PC-9 (cell line): ENCODE measurements at regions not wholly inside any gene's neighbourhood (a gene's known extent, or its start where the extent isn't known, plus 50 kb on each side); places are given as distances from the start of the nearest gene placed in this dataset.

Source experiments
- BruUV-seq: library from RNA; stranded (reverse); fragments of 400-500 nt; replicated peaks from 2 replicates; lab custom pipeline; 2021; lab: Mats Ljungman, UMichigan
- CTCF ChIA-PET: fragments of 300-600 bp; sonication (Branson Sonifier 250); formaldehyde crosslinking; loops from one replicate; lab custom pipeline; 2022; ENCODE audit warnings: antibody characterized with exemption; lab: Charles Lee
- POLR2A ChIA-PET: fragments of 300-600 bp; sonication (Branson Sonifier 250); formaldehyde crosslinking; loops from one replicate; lab custom pipeline; 2022; ENCODE audit warnings: antibody characterized with exemption; ENCODE audit not compliant: unreplicated experiment; lab: Charles Lee
- DNase-seq, 2 experiments: peaks; one replicate each; pipeline versions ENCODE4 v3.0.0 to v3.0.0-alpha.2; 2015 to 2022; ENCODE audit warnings: mixed read lengths in 1 of 2
- H2AFZ ChIP-seq: fragments of 200-600 bp; sonication (generic); 2 replicates; pipeline ENCODE4 v1.8.1; 2017; ENCODE audit warnings: antibody characterized with exemption
- H3F3A ChIP-seq: fragments of 200-600 bp; sonication (generic); 2 replicates; pipeline ENCODE4 v1.8.1; 2017; ENCODE audit warnings: antibody characterized with exemption, mild to moderate bottlenecking, low read depth; ENCODE audit not compliant: insufficient read depth
- H3K27ac ChIP-seq: fragments of 200-600 bp; sonication (generic); 2 replicates; pipeline ENCODE4 v1.6.1; 2016; ENCODE audit warnings: mixed run types
- H3K27me3 ChIP-seq: fragments of 200-600 bp; sonication (generic); 2 replicates; pipeline ENCODE4 v1.6.1; 2016; ENCODE audit warnings: low read depth, mixed run types; ENCODE audit not compliant: insufficient read depth
- H3K36me3 ChIP-seq: fragments of 200-600 bp; sonication (generic); 2 replicates; pipeline ENCODE4 v1.6.1; 2016; ENCODE audit warnings: low read depth, mixed run types
- H3K4me1 ChIP-seq: fragments of 200-600 bp; sonication (generic); replicated peaks from 2 replicates; pipeline ENCODE4 v1.6.1; 2016; ENCODE audit warnings: mixed run types; ENCODE audit not compliant: insufficient read depth
- H3K4me2 ChIP-seq: fragments of 200-600 bp; sonication (generic); 2 replicates; pipeline ENCODE4 v1.6.1; 2017; ENCODE audit warnings: mixed run types
- H3K4me3 ChIP-seq: fragments of 200-600 bp; sonication (generic); 2 replicates; pipeline ENCODE4 v1.6.1; 2016; ENCODE audit warnings: mixed run types
- H3K79me2 ChIP-seq: fragments of 200-600 bp; sonication (generic); 2 replicates; pipeline ENCODE4 v1.6.1; 2017; ENCODE audit warnings: low read depth, mixed run types
- H3K9me2 ChIP-seq: fragments of 200-600 bp; sonication (generic); 2 replicates; pipeline ENCODE4 v1.8.1; 2017; ENCODE audit warnings: mild to moderate bottlenecking; ENCODE audit not compliant: insufficient read depth
- H3K9me3 ChIP-seq: fragments of 200-600 bp; sonication (generic); 2 replicates; pipeline ENCODE4 v1.8.1; 2016; ENCODE audit warnings: low read depth; ENCODE audit not compliant: insufficient read depth
- H4K20me1 ChIP-seq: fragments of 200-600 bp; sonication (generic); 2 replicates; pipeline ENCODE4 v1.8.1; 2017; ENCODE audit not compliant: insufficient read depth
- EZH2 ChIP-seq: fragments of 200-600 bp; sonication (generic); IDR thresholded peaks from 2 replicates; pipeline ENCODE4 v1.8.0; 2017; ENCODE audit warnings: antibody characterized with exemption, low read depth
- intact Hi-C: fragments of 100-400 bp; cut with micrococcal nuclease; formaldehyde crosslinking; loops from one replicate; pipeline ENCODE4 v1.10.0; 2022; ENCODE audit not compliant: unreplicated experiment
- TF ChIP-seq, protein P1 (sequence below): fragments of 200-600 bp; sonication (generic); conservative IDR thresholded peaks from 2 replicates; pipeline ENCODE4 v1.6.1; 2017; ENCODE audit warnings: mixed run types, antibody characterized with exemption, mild to moderate bottlenecking, moderate library complexity

DNA sequence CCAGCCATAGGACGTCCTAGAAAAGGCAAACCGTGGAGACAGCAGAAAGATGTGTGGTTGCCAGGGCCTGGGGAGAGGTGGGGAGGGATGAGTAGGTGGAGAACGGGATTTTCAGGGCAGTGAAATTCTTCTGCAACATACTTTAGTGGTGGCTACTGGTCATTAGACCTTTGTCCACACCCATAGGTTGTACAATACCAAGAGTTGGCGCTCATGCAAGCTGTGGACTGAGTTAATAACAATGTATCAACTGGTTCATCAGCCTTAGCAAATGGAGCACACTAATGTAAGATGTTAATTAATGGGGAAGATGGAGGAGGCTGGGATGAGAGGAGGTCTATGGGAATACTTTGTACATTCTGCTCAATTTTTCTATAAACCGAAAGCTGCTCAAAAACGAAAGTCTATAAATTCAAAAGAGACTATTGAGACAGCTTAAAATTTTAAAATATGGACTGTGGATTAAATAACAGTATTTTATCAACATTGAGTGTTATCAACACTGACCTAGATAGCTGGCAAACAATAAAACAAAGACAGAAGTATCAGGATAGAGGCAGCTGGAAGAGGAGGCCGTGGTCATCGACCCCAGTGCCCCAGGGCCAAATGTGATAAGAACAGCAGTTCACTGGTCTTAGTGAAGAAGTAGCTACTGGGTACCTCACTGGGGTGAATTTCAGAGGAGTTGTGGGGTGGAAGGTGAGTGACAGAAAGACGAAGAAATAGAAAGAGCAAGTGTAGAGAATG, 90.9 kb downstream of the SYNE3 start:
- H3K9me2 ChIP-seq = no peaks in the 10 kb centered on the region
- CTCF ChIA-PET = no interaction called here
- H3F3A ChIP-seq = no peaks in the 10 kb centered on the region
- POLR2A ChIA-PET = no interaction called here
- no peak for DNase-seq
- H3K4me1 ChIP-seq = no peaks in the 10 kb centered on the region
- intact Hi-C loops = no loop called here
- H3K36me3 ChIP-seq = no peaks in the 10 kb centered on the region
- H4K20me1 ChIP-seq = no peaks in the 10 kb centered on the region
- TF ChIP-seq, protein P1, sequence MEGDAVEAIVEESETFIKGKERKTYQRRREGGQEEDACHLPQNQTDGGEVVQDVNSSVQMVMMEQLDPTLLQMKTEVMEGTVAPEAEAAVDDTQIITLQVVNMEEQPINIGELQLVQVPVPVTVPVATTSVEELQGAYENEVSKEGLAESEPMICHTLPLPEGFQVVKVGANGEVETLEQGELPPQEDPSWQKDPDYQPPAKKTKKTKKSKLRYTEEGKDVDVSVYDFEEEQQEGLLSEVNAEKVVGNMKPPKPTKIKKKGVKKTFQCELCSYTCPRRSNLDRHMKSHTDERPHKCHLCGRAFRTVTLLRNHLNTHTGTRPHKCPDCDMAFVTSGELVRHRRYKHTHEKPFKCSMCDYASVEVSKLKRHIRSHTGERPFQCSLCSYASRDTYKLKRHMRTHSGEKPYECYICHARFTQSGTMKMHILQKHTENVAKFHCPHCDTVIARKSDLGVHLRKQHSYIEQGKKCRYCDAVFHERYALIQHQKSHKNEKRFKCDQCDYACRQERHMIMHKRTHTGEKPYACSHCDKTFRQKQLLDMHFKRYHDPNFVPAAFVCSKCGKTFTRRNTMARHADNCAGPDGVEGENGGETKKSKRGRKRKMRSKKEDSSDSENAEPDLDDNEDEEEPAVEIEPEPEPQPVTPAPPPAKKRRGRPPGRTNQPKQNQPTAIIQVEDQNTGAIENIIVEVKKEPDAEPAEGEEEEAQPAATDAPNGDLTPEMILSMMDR = no peak
- no peak for TF ChIP-seq EZH2
- no peak overlapping the region for H3K4me2 ChIP-seq
- H3K4me3 ChIP-seq = no peak overlapping the region
- H3K27me3 ChIP-seq = no peaks in the 10 kb centered on the region
- no peak overlapping the region for H2AFZ ChIP-seq
- no peaks in the 10 kb centered on the region for H3K9me3 ChIP-seq
- no peak overlapping the region for H3K27ac ChIP-seq
- H3K79me2 ChIP-seq = no peaks in the 10 kb centered on the region
- BruUV-seq = no TSS peak

DNA sequence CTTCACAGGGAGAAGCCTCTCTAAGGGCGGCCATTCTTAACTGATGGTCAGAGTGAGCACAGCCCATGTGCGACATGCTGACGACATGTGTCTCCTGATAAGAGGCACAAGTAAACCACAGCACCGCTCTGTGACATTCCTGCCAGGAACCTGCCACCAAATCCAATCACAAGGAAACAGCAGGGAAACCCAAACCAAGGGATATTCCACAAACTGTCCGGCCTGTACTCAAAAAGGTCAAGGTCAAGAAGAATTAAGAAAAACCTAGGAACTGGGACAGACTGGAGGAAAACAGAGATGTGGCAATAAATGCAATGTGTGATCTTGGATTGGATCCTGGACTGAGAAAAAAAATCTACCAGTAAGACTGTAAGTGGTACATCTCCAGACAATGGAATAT, 91.9 kb downstream of the SYNE3 start:
- Histone ChIP-seq H3F3A (no peaks in the 10 kb centered on the region), H3K9me3 (no peaks in the 10 kb centered on the region), H3K79me2 (no peaks in the 10 kb centered on the region), H3K36me3 (no peaks in the 10 kb centered on the region), H3K4me3 (no peak overlapping the region), H3K27ac (no peak overlapping the region), H3K27me3 (no peaks in the 10 kb centered on the region), H3K9me2 (no peaks in the 10 kb centered on the region), H3K4me2 (no peak overlapping the region), H2AFZ (no peak overlapping the region), H3K4me1 (no peaks in the 10 kb centered on the region), H4K20me1 (no peaks in the 10 kb centered on the region)
- DNase-seq = no peak
- intact Hi-C loops = no loop called here
- no TSS peak for BruUV-seq
- no peak for TF ChIP-seq EZH2
- TF ChIP-seq, protein P1 = no peak
- POLR2A ChIA-PET = no interaction called here
- CTCF ChIA-PET = no interaction called here

DNA sequence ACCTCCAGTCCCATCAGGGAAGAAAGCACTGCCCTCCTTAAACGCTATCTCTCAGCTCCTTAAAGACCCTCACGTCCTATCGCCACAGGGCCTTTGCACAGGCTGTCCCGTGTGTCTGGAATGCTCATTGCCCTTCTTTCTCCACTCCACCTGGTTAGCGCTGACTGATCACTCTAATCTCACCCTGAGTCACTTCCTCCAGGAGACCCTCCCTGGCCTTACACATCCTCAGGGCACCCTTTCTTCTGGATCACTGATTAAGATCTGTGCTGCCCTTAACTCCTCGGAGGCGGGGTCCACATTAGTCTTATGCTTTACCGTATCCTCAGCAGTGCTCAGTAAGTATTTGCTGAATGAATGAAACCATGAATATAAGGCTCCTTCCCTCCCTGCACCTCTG, 94.7 kb downstream of the SYNE3 start:
- no peak overlapping the region for H3K27ac ChIP-seq
- ChIA-PET CTCF (no interaction called here), POLR2A (no interaction called here)
- H3K27me3 ChIP-seq = no peaks in the 10 kb centered on the region
- intact Hi-C loops = no loop called here
- no peaks in the 10 kb centered on the region for H3K79me2 ChIP-seq
- no peak overlapping the region for H3K4me3 ChIP-seq
- TF ChIP-seq EZH2 = no peak
- TF ChIP-seq, protein P1 = no peak
- H2AFZ ChIP-seq = no peak overlapping the region
- no peaks in the 10 kb centered on the region for H3K9me3 ChIP-seq
- no TSS peak for BruUV-seq
- H3K9me2 ChIP-seq = no peaks in the 10 kb centered on the region
- H3K4me2 ChIP-seq = no peak overlapping the region
- no peaks in the 10 kb centered on the region for H4K20me1 ChIP-seq
- no peaks in the 10 kb centered on the region for H3F3A ChIP-seq
- H3K4me1 ChIP-seq = no peaks in the 10 kb centered on the region
- no peaks in the 10 kb centered on the region for H3K36me3 ChIP-seq
- no peak for DNase-seq
